ENCODE measurements at regions not wholly inside any gene's neighbourhood (a gene's known extent, or its start where the extent isn't known, plus 50 kb on each side); places are given as distances from the start of the nearest gene placed in this dataset.

- no peak for TF ChIP-seq CTCF (IDR thresholded peaks at IDR 0.05)
- TF ChIP-seq POLR2A (IDR thresholded peaks at IDR 0.05) = no peak
These were observed 81.4 kb upstream of the WLS start for GRCh38 chr1:68313735-68314134.

Data from prostate gland (tissue), 2 donors.